H9 (cell line): ENCODE measurements at regions not wholly inside any gene's neighbourhood (a gene's known extent, or its start where the extent isn't known, plus 50 kb on each side); places are given as distances from the start of the nearest gene placed in this dataset.
A peak's percentile ranks its signal among the peaks of the same experiment; 100 is the strongest.

ENCODE experiments used
- DNase-seq: peaks from one replicate; pipeline ENCODE4 v3.0.0-alpha.2; 2017
- H2AFZ ChIP-seq: one replicate; pipeline ENCODE4 v1.6.1; 2013; ENCODE audit warnings: mild to moderate bottlenecking, low read length, control low read depth, moderate library complexity
- H2AK5ac ChIP-seq: 2 replicates; pipeline ENCODE4 v1.6.1; 2013; ENCODE audit warnings: low read length, control low read depth, mixed read lengths; ENCODE audit not compliant: insufficient read length
- H2BK120ac ChIP-seq: one replicate; pipeline ENCODE4 v1.6.1; 2013; ENCODE audit warnings: low read depth, mild to moderate bottlenecking, low read length, control low read depth, inconsistent platforms; ENCODE audit not compliant: poor library complexity, severe bottlenecking
- H2BK12ac ChIP-seq: 2 replicates; pipeline ENCODE4 v1.6.1; 2013; ENCODE audit warnings: low read length, control low read depth, mixed read lengths, low read depth; ENCODE audit not compliant: insufficient read length
- H2BK15ac ChIP-seq: 2 replicates; pipeline ENCODE4 v1.6.1; 2013; ENCODE audit warnings: low read depth, low read length, control low read depth
- H2BK20ac ChIP-seq: one replicate; pipeline ENCODE4 v1.6.1; 2013; ENCODE audit warnings: low read depth, mild to moderate bottlenecking, low read length, control low read depth, inconsistent platforms; ENCODE audit not compliant: poor library complexity, severe bottlenecking
- H2BK5ac ChIP-seq: 2 replicates; pipeline ENCODE4 v1.6.1; 2013; ENCODE audit warnings: low read length, control low read depth, mixed read lengths; ENCODE audit not compliant: insufficient read length
- H3K14ac ChIP-seq: 2 replicates; pipeline ENCODE4 v1.6.1; 2013; ENCODE audit warnings: low read length, control low read depth; ENCODE audit not compliant: insufficient read depth
- H3K18ac ChIP-seq: 2 replicates; pipeline ENCODE4 v1.6.1; 2013; ENCODE audit warnings: low read depth, mild to moderate bottlenecking, mixed read lengths, low read length, control low read depth; ENCODE audit not compliant: insufficient read length
- H3K23ac ChIP-seq: 2 replicates; pipeline ENCODE4 v1.6.1; 2013; ENCODE audit warnings: low read length, control low read depth, mixed read lengths, low read depth; ENCODE audit not compliant: insufficient read length
- H3K23me2 ChIP-seq: 2 replicates; pipeline ENCODE4 v1.6.1; 2013; ENCODE audit warnings: low read depth, mild to moderate bottlenecking, mixed read lengths, low read length, control low read depth; ENCODE audit not compliant: insufficient read length, poor library complexity, severe bottlenecking
- H3K27ac ChIP-seq: 2 replicates; pipeline ENCODE4 v1.5.1; 2013; ENCODE audit warnings: low read length, control low read depth, mixed read lengths, low read depth; ENCODE audit not compliant: insufficient read length
- H3K27me3 ChIP-seq: 2 replicates; pipeline ENCODE4 v1.6.1; 2013; ENCODE audit warnings: low read length, control low read depth, inconsistent platforms; ENCODE audit not compliant: insufficient read depth
- H3K4ac ChIP-seq: 2 replicates; pipeline ENCODE4 v1.6.1; 2013; ENCODE audit warnings: low read depth, mild to moderate bottlenecking, control low read depth, inconsistent platforms, low read length, moderate library complexity
- H3K4me1 ChIP-seq: 2 replicates; pipeline ENCODE4 v1.6.1; 2013; ENCODE audit warnings: low read length, control low read depth, inconsistent platforms; ENCODE audit not compliant: insufficient read depth
- H3K4me2 ChIP-seq: 2 replicates; pipeline ENCODE4 v1.6.1; 2013; ENCODE audit warnings: low read length, control low read depth, mixed read lengths; ENCODE audit not compliant: insufficient read length, insufficient read depth
- H3K56ac ChIP-seq: 2 replicates; pipeline ENCODE4 v1.6.1; 2013; ENCODE audit warnings: low read depth, mild to moderate bottlenecking, mixed read lengths, low read length, control low read depth; ENCODE audit not compliant: insufficient read length
- H3K79me1 ChIP-seq: 2 replicates; pipeline ENCODE4 v1.6.1; 2013; ENCODE audit warnings: low read depth, mild to moderate bottlenecking, moderate library complexity, low read length, control low read depth, inconsistent platforms; ENCODE audit not compliant: insufficient read depth, poor library complexity, severe bottlenecking
- H3K79me2 ChIP-seq: 2 replicates; pipeline ENCODE4 v1.6.1; 2013; ENCODE audit warnings: low read length, control low read depth, inconsistent platforms; ENCODE audit not compliant: insufficient read depth
- H3K9ac ChIP-seq: 2 replicates; pipeline ENCODE4 v1.6.1; 2013; ENCODE audit warnings: low read length, control low read depth, mixed read lengths; ENCODE audit not compliant: insufficient read length; ENCODE audit errors: extremely low read depth
- H3K9me3 ChIP-seq: one replicate; pipeline ENCODE4 v1.6.1; 2013; ENCODE audit warnings: low read depth, low read length, inconsistent platforms; ENCODE audit not compliant: control insufficient read depth
- H3T11ph ChIP-seq: one replicate; pipeline ENCODE4 v1.6.1; 2013; ENCODE audit warnings: mild to moderate bottlenecking, low read length, control low read depth, inconsistent platforms
- H4K20me1 ChIP-seq: one replicate; pipeline ENCODE4 v1.6.1; 2013; ENCODE audit not compliant: control insufficient read depth, insufficient read length, insufficient read depth
- H4K5ac ChIP-seq: 2 replicates; pipeline ENCODE4 v1.6.1; 2013; ENCODE audit warnings: low read depth, mild to moderate bottlenecking, mixed read lengths, low read length, control low read depth; ENCODE audit not compliant: insufficient read length
- H4K8ac ChIP-seq: replicated peaks from 2 replicates; pipeline ENCODE4 v1.6.1; 2013; ENCODE audit warnings: low read length, control low read depth, mixed read lengths, low read depth; ENCODE audit not compliant: insufficient read length
- H4K91ac ChIP-seq: 2 replicates; pipeline ENCODE4 v1.6.1; 2013; ENCODE audit warnings: low read depth, mild to moderate bottlenecking, moderate library complexity, mixed read lengths, low read length, control low read depth; ENCODE audit not compliant: insufficient read length
- H3K27ac Mint-ChIP-seq, 3 experiments: 2 replicates in 2 of 3; 3 replicates in 1 of 3; pipeline ENCODE4 v1.8.0; 2020 to 2021; ENCODE audit warnings: mixed read lengths in 3 of 3, mild to moderate bottlenecking in 1 of 3, moderate library complexity in 1 of 3
- H3K27me3 Mint-ChIP-seq: 2 replicates; pipeline ENCODE4 v1.8.0; 2021; ENCODE audit warnings: low read depth, mild to moderate bottlenecking, moderate library complexity, mixed read lengths
- H3K36me3 Mint-ChIP-seq, 3 experiments: 2 replicates in 2 of 3; 3 replicates in 1 of 3; pipeline ENCODE4 v1.8.0; 2020 to 2021; ENCODE audit warnings: low read depth in 3 of 3, mixed read lengths in 3 of 3; ENCODE audit not compliant: insufficient read depth in 1 of 3
- H3K4me1 Mint-ChIP-seq, 2 experiments: 2 replicates each; pipeline ENCODE4 v1.8.0; 2020; ENCODE audit warnings: mixed read lengths in 2 of 2
- H3K4me3 Mint-ChIP-seq, 2 experiments: 2 replicates in 1 of 2; 3 replicates in 1 of 2; pipeline ENCODE4 v1.8.0; 2020 to 2021; ENCODE audit warnings: mild to moderate bottlenecking in 2 of 2, mixed read lengths in 2 of 2, moderate library complexity in 1 of 2
- H3K9me3 Mint-ChIP-seq, 2 experiments: 2 replicates in 1 of 2; 3 replicates in 1 of 2; pipeline ENCODE4 v1.8.0; 2020; ENCODE audit warnings: mild to moderate bottlenecking in 2 of 2, mixed read lengths in 2 of 2, moderate library complexity in 1 of 2
- CTCF ChIP-seq: fragments of 200-600 bp; sonication (generic); conservative IDR thresholded peaks from 3 replicates; pipeline ENCODE4 v1.8.0; 2021; ENCODE audit warnings: antibody characterized with exemption, mild to moderate bottlenecking
- WGBS: extraction: QIAGEN DNeasy Blood & Tissue Kit; methylation state at CpG from one replicate; pipeline ENCODE4 v1.1.7; 2013; ENCODE audit warnings: missing lambda C conversion rate, low lambda C conversion rate, mixed read lengths; ENCODE audit not compliant: insufficient read length; ENCODE audit errors: extremely low coverage; 5-methylcytosine and 5-hydroxymethylcytosine counted together

- Mint-ChIP-seq H3K36me3 (peaks cover 0 to 7% (median 2%) of the 10 kb centered on the region in 3 experiments; a peak in 2 of 7 replicates), H3K4me3 (no peak overlapping the region), H3K27ac (peak overlapping the region in 1 of 3 experiments; percentile 21; a peak in 2 of 7 replicates), H3K27me3 (no peaks in the 10 kb centered on the region), H3K4me1 (peaks cover 25% of the 10 kb centered on the region in 2 experiments), H3K9me3 (peaks cover 3 to 4% of the 10 kb centered on the region in 2 experiments; a peak in 3 of 5 replicates)
- Histone ChIP-seq H3K18ac (no peak overlapping the region), H3K79me1 (no peaks in the 10 kb centered on the region), H3K79me2 (no peaks in the 10 kb centered on the region), H3K56ac (no peak overlapping the region), H2BK120ac (no peak overlapping the region), H2AFZ (no peak overlapping the region), H4K91ac (no peak overlapping the region), H3K9ac (no peak overlapping the region), H3K23ac (no peak overlapping the region), H3K27ac (no peak overlapping the region), H2AK5ac (no peak overlapping the region), H3K27me3 (no peaks in the 10 kb centered on the region), H3K4me2 (no peak overlapping the region), H2BK12ac (no peak overlapping the region), H4K5ac (no peak overlapping the region), H2BK5ac (no peak overlapping the region), H3K14ac (no peak overlapping the region), H2BK15ac (no peak overlapping the region), H3K23me2 (no peaks in the 10 kb centered on the region), H3K9me3 (no peaks in the 10 kb centered on the region), H3K4me1 (no peaks in the 10 kb centered on the region; the same call in 1 of the 2 replicates), H4K20me1 (no peaks in the 10 kb centered on the region), H3K4ac (no peak overlapping the region), H4K8ac (no peak overlapping the region), H2BK20ac (no peak overlapping the region), H3T11ph (no peak overlapping the region)
- WGBS: no CpG with 5 or more reads among the region's 1 CpG
- TF ChIP-seq CTCF: no peak
- no peak for DNase-seq
These were observed 225.9 kb upstream of the GOT2 start for GRCh38 chr16:58960034-58960433.
